ENCODE measurements at regions not wholly inside any gene's neighbourhood (a gene's known extent, or its start where the extent isn't known, plus 50 kb on each side); places are given as distances from the start of the nearest gene placed in this dataset.
"Not testable (repeated sequence)": the region's sequence is repeated elsewhere in the genome, so short reads cannot be mapped to it uniquely, and the experiment has no call there.

GRCh38 chr5:171540865-171541264, 121.4 kb downstream of the FGF18 start:
- FAIRE-seq (no peak), DNase-seq (ENCODE audit: extremely low spot score, insufficient read length, low read depth) (no peak)

GRCh38 chr5:171541341-171541776, 121.9 kb downstream of the FGF18 start:
- DNase-seq (ENCODE audit: extremely low spot score, insufficient read length, low read depth) (no peak), FAIRE-seq (no peak)

GRCh38 chr5:171542525-171543140, 123.2 kb downstream of the FGF18 start:
- FAIRE-seq, result no peak
- DNase-seq (ENCODE audit: extremely low spot score, insufficient read length, low read depth), result no peak

- no peak for DNase-seq (ENCODE audit: extremely low spot score, insufficient read length, low read depth)
- no peak for FAIRE-seq
Observed at GRCh38 chr5:171543148-171543815, 123.8 kb downstream of the FGF18 start.

GRCh38 chr5:171544913-171545765, 125.7 kb downstream of the FGF18 start:
- no peak for DNase-seq (ENCODE audit: extremely low spot score, insufficient read length, low read depth)
- FAIRE-seq, result no peak

- FAIRE-seq, result no peak
- DNase-seq (ENCODE audit: extremely low spot score, insufficient read length, low read depth), result no peak
Observed at GRCh38 chr5:171549274-171549673, 129.8 kb downstream of the FGF18 start.

GRCh38 chr5:171553817-171554216, 134.4 kb downstream of the FGF18 start:
- FAIRE-seq; DNase-seq (ENCODE audit: extremely low spot score, insufficient read length, low read depth): not testable (repeated sequence)

- DNase-seq (ENCODE audit: extremely low spot score, insufficient read length, low read depth) (no peak), FAIRE-seq (no peak)
Observed at GRCh38 chr5:171555160-171555559, 135.7 kb downstream of the FGF18 start.

GRCh38 chr5:171562822-171563221, 143.4 kb downstream of the FGF18 start:
- DNase-seq (ENCODE audit: extremely low spot score, insufficient read length, low read depth), result no peak
- no peak for FAIRE-seq

- no peak for DNase-seq (ENCODE audit: extremely low spot score, insufficient read length, low read depth)
- no peak for FAIRE-seq
Observed at GRCh38 chr5:171568389-171568788, 148.9 kb downstream of the FGF18 start.

- FAIRE-seq (no peak), DNase-seq (ENCODE audit: extremely low spot score, insufficient read length, low read depth) (no peak)
Observed at GRCh38 chr5:171569065-171569712, 149.7 kb downstream of the FGF18 start.

GRCh38 chr5:171570244-171570825, 150.9 kb downstream of the FGF18 start:
- DNase-seq (ENCODE audit: extremely low spot score, insufficient read length, low read depth) (no peak), FAIRE-seq (no peak)

GRCh38 chr5:171571663-171572062, 152.2 kb downstream of the FGF18 start:
- FAIRE-seq, result no peak
- no peak for DNase-seq (ENCODE audit: extremely low spot score, insufficient read length, low read depth)

GRCh38 chr5:171573021-171573420, 153.6 kb downstream of the FGF18 start:
- DNase-seq (ENCODE audit: extremely low spot score, insufficient read length, low read depth) (no peak), FAIRE-seq (no peak)

- FAIRE-seq (no peak), DNase-seq (ENCODE audit: extremely low spot score, insufficient read length, low read depth) (no peak)
Observed at GRCh38 chr5:171573451-171574225, 154.2 kb downstream of the FGF18 start.

- no peak for FAIRE-seq
- DNase-seq (ENCODE audit: extremely low spot score, insufficient read length, low read depth), result no peak
Observed at GRCh38 chr5:171574376-171574775, 154.9 kb downstream of the FGF18 start.

GRCh38 chr5:171575386-171575785, 155.9 kb downstream of the FGF18 start:
- FAIRE-seq (no peak), DNase-seq (ENCODE audit: extremely low spot score, insufficient read length, low read depth) (no peak)

- no peak for FAIRE-seq
- no peak for DNase-seq (ENCODE audit: extremely low spot score, insufficient read length, low read depth)
Observed at GRCh38 chr5:171575808-171576207, 156.4 kb downstream of the FGF18 start.

- DNase-seq (ENCODE audit: extremely low spot score, insufficient read length, low read depth) (no peak), FAIRE-seq (no peak)
Observed at GRCh38 chr5:171577042-171577758, 157.8 kb downstream of the FGF18 start.

Measured in GM18507 (cell line).